ENCODE measurements at regions not wholly inside any gene's neighbourhood (a gene's known extent, or its start where the extent isn't known, plus 50 kb on each side); places are given as distances from the start of the nearest gene placed in this dataset.
"Not testable (repeated sequence)": the region's sequence is repeated elsewhere in the genome, so short reads cannot be mapped to it uniquely, and the experiment has no call there.

DNA sequence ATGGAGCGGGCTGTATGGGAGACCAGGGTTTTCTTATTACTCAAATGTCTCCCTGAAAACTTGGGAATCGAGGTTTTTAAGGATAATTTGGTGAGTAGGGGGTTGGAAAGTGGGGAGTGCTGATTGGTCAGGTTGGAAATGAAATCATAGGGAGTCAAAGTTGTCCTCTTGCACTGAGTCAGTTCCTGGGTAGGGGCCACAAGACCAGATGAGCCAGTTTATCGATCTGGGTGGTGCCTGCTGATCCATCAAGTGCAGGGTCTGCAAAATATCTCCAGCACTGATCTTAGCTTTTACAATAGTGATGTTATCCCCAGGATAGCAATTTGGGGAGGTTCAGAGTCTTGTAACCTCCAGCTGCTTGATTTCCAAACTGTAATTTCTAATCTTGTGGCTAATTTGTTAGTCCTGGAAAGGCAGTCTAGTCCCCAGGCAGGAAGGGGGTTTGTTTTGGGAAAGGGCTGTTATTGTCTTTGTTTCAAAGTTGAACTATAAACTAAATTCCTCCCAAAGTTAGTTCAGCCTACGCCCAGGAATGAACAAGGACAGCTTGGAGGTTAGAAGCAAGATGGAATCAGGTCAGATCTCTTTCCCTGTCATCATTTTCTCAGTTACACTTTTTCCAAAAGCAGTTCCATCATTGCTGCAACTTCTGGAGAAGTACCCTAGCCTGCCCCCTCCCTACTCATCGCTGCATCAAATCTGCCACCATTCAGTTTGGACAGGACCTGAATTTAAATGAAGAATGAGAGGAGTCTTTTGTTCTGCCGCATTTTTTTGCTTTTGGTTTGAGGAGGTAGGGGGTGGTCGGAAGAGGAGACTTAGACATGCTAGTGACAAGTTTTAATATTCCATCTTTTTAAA is 236.4 kb upstream of the GALNT17 start:
- not testable (repeated sequence) for DNase-seq (ENCODE audit: low read depth in 2 of 2, low spot score in 1 of 2)

DNA sequence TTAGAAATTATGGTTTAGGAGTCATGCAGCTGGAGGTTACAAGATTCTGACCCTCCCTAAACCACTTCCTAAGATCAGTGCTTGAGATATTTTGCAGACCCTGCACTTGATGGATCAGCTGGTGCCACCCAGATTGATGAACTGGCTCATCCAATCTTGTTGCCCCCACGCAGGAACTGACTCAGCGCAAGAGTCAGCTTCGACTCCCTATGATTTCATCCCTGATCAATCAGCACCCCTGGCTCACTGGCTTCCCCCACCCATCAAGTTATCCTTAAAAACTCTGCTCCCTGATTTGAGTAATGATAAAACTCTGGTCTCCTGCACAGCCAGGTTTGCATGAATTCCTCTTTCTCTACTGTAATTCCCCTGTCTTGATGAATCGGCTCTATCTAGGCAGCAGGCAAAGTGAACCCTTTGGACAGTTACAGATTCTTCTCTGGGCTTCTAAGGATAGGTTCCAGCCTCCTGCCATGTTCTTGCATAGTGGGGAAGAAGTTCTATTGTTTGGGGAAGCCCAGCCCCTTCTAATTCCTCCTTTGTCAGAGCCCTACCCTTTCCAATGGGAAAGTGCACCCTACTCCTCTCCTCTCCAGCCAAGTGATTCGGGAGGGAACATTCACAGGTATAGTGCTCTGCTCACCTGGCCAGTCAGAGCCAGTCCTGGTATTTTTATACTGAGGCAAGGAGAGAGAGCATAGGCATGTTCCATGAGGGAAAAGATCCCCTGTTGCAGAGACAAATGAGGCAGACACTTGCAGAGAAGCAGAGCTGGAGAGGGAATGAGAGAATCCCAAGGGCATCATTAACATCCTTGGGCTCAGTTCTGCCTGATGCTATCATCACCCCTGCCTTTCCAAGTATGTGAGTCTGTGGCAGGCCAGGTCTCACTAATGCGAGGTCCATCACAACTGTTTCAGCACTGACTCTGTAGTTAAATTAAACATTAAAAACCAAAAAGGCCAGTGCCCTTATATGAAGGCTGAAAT is 224.4 kb upstream of the GALNT17 start:
- no peak for DNase-seq (ENCODE audit: low read depth in 2 of 2, low spot score in 1 of 2)

DNA sequence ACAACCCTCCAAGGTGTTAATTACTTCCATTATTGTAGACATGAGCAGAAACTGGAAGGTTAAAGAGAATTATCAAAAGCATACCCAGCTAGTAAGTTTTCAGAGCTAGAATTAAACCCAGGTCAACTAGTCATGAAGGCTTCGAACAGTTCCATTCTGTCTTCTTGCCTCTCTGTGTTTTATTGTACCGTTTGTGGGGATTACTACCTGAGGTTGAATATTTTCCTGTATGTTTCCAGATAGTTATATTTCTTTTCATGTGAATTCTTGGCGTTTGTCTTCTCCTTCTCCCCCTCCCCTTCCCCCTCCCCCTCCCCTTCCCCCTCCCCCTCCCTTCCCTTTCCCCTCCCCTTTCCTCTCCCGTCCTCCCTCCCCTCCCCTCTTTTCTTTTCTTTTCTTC is 218.0 kb upstream of the GALNT17 start:
- no peak for DNase-seq (ENCODE audit: low read depth in 2 of 2, low spot score in 1 of 2)

DNA sequence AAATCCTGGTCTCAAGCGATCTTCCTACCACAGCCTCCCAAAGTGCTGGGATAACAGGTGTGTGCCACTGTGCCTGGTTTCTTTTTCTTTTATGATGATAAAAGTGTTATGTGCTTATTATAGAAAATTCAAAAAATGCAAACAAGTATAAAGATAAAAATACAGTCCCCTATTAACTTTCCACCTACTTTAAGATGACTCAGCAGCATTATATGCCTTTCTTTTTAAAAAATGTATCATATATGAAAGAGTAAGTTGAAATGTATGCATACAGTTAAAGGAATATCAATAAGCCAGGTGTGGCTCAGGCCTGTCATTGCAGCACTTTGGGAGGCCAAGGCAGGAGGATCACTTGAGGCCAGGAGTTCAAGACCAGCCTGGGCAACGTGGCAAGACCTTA is 216.9 kb upstream of the GALNT17 start:
- no peak for DNase-seq (ENCODE audit: low read depth in 2 of 2, low spot score in 1 of 2)

DNA sequence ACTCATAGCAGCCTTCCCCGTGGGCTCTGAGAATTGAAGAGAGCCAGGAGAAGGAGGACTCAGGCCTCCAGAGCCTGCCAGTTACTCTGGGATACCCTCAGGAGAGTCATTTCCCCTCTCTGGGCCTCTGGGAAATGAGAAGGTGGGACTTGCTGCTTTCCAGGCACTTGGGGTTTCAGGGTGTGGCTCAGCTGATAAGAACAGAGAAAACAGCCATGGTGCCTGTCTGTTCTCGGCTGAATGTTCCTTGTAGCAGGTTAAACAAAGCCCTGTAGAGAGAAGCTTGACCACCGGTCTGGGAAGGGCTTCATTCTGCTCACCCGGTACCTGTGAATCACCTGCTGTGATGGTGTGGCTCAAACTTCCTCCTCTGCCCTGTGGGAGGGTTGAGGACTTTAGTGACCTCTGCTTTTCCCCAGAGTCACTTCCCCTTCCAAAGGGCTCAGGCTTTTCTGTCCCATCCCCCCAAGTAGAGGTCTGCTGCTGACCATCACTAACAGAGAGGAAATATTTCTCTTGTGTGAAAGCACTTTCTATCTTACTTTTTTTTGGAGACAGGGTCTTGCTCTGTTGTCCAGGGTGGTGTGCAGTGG is 212.4 kb upstream of the GALNT17 start:
- no peak for DNase-seq (ENCODE audit: low read depth in 2 of 2, low spot score in 1 of 2)

DNA sequence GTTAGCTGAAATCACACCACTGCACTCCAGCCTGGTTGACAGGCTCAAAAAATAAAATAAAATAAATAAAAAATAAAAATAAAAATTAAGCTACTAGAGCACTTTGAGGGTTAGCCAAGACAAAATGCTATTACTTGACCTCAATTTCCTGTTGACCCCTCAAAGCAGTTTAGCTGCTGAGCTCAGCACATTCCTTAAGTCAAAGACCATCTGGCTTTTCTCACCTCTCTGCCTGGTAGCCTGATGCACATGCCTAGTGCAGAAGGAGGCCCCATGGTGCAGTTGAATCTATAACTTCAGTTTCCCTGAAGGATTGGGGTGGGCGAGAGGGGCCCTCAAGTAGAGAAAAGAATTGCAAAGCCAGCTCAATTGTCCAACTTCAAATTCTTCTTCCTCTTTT is 211.1 kb upstream of the GALNT17 start:
- DNase-seq (ENCODE audit: low read depth in 2 of 2, low spot score in 1 of 2), result no peak

DNA sequence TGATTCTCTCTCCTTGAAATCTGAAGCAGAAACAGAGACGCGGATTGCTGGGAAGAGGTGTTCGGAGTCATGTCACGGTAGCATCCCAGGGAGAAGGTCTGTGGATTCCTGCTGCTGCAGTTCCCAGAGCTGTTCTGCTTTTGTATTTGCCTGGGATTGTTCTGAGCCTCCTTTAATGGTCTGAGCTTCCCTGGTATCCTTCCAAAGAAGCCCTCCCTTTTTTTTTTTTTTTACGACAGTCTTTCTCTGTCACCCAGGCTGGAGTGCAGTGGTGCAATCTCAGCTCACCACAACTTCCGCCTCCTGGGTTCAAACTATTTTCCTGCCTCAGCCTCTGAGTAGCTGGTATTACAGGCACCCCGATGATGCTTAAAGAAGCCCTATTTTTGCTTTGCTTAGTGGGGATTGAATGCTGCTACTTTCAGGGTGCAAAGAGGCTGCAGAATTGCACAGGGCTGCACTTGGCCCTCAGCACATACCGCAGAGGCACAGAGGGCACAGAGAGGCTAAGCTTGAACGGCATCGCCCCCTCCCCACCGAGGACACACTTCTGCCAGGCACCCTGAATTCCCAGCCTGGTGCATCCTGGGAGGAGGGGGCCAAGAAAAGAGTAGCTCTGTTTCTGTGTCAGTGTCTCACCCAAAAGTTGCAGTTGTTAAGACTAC is 208.6 kb upstream of the GALNT17 start:
- no peak for DNase-seq (ENCODE audit: low read depth in 2 of 2, low spot score in 1 of 2)

DNA sequence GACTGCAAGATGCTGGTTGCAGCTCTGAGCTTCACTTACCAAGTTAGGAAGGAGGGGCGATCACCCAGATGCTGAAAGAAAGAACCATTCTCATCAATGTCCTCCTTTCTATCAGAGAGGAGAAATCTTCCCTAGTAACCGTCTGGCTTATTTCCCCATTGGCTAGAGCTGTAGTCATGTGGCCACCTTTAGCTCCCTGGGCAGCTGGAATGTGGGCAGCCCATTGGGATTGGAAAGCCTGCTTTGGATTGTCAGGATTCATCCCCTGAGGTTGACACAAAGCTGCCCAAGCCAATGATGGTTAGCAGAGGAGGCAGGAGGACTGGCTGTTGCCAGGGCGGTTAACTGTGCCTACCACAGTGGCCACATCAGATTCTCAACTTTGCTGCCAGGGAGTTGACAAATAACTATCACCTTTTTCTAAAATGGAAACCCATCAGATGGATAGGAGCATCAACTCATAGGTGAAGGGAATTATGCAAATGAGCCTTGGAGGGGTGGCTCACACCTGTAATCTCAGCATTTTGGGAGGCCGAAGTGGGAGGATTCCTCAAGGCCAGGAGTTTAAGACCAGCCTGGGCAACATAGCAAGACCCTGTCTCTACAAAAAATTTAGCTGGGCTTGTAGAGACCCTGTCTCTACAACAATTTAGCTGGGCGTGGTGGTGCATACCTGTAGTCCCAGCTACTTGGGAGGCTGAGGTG is 206.4 kb upstream of the GALNT17 start:
- DNase-seq (ENCODE audit: low read depth in 2 of 2, low spot score in 1 of 2), result no peak

DNA sequence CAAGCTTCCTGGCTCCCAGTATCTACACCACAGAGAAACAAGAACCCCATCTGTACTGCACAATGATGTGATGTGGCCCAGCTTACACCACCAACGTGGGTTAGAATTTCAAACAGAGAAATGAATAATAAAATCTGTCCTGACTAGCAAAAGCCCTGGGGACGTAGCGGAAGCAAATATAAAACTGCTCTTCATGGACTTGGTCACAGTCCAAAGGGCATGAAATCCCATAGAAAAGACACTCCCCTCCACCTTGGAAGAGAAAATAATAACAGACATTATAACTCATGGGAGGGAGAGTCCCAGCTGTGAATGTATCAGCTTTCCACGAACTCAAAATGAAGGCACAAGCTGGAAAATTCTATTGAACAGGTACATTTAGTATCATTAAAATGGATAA is 205.3 kb upstream of the GALNT17 start:
- no peak for DNase-seq (ENCODE audit: low read depth in 2 of 2, low spot score in 1 of 2)

DNA sequence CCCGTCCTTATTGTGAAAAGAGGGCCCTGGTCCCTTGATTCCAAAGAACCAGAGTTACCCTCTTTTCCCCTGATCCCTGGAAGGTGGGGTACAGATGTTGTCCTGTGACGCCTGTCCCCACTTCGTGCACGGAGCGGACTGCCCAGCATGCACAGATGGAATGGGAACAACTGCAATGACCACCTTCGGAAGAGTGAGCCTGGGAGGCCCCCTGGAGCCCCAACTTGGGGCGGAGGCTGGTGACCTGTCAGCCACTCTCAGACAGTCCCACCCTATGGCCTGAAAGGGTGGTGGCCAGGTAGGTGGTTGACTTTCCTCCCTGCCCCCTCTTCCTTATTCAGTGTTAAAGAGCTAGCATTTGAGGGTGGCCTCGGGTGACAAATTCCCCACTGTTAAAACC is 196.6 kb upstream of the GALNT17 start:
- no peak for DNase-seq (ENCODE audit: low read depth in 2 of 2, low spot score in 1 of 2)

DNA sequence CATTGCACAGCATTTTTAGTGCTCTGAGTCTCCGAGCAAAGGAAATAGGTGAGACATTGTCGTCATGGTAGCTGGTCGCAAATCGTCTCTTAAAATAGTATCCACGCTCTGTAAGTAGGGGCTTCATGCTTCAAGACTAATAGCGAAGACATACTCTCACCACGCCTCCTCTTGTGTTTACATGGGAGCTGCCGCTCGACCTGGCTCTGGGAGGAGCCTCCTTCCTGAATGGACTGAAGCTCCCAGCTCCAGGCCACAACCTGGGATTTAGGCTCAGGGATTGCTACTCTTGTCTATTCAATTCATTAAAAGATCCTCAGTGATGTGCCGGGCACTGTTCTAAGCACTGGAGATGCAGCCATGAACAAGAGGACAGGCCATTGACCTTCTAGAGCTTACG is 196.1 kb upstream of the GALNT17 start:
- no peak for DNase-seq (ENCODE audit: low read depth in 2 of 2, low spot score in 1 of 2)

DNA sequence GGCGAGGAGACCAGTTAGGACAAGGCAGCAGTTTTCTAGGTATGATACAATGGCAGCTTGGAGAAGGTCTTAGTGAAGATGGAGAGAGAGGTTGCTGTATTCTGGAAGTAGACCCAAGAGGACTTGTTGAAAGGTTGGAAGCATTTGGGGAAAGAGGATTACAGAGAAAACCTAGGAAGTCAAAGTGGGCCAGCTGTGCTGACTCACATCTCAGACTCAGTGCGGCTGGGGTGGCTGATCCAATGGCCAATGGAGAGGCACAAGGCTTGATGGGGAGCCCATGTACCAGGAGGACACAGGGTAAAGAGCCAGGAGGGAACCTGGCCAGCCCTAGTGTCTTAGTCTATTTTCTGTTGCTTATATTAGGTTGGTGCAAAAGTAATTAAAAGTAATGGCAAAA is 194.5 kb upstream of the GALNT17 start:
- no peak for DNase-seq (ENCODE audit: low read depth in 2 of 2, low spot score in 1 of 2)

DNA sequence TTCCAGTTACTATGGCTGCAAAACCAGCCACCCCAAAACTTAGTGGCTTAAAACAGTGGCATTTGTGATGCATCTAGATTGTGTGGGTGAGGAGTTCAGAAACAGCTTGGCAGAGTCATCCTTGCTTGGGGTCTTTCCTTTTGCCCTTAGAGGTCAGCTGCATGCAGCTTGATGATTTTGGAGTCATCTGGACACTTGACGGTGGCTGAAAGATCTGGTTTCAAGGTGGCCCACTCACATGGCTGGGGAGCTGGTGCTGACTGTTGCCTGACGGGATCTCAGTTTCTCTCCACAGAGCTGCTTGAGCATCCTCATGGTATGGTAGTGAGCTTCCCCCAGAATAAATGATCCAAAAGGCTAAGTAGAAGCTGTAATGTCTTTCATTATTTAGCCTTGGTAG is 191.3 kb upstream of the GALNT17 start:
- no peak for DNase-seq (ENCODE audit: low read depth in 2 of 2, low spot score in 1 of 2)

DNA sequence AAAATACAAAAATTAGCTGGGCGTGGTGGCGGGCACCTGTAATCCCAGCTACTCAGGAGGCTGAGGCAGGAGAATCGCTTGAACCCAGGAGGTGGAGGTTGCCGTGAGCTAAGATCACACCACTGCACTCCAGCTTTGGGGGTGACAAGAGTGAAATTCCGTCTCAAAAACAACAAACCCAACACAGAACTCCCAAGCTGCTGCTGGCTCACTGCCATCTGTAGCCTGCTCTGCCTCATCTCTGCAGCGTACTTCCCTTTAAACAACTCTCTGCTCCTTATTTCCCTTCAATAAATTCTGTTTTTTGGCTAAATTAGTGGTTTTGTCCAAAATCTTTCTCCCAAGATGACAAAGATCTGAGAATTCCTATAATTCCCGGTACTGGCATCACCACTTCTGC is 189.2 kb upstream of the GALNT17 start:
- DNase-seq (ENCODE audit: low read depth in 2 of 2, low spot score in 1 of 2), result no peak

DNA sequence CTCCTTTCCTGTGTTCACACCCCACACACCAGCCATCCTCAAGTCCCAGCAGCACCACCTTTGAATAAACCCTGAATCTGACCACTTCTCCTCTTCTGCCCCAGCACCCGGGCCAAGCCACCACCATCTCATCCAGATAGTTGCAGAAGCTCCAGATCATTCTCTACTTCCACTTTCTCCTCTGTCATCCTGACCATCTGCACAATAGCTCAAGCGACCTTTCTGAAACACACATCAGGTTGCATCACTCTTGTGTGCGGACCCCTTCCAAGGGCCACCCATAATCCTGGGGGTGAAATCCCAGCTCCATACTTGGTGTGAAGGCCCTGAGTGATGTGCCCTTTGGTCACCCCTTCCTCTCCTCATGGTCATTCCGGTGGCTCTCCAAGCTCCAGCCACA is 187.4 kb upstream of the GALNT17 start:
- no peak for DNase-seq (ENCODE audit: low read depth in 2 of 2, low spot score in 1 of 2)

DNA sequence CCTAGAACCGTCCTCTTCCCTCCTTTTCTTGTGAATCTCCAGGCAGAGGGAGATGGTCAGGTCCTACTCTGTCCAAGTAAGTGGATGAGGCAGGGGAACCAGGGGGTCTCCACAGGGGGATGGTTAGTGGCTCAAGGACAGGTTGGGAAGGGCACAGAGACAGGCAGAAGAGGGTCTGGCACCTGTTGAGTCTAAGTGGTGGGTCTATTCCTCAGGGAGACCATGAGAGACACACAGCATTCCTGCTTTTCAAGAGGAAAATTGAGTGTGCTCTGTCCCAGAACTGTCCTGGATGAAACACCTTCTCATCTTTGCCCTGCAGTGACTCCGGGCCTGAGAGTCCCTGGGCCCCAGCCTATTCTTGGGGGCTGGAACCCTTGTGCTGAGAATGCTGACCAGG is 184.8 kb upstream of the GALNT17 start:
- no peak for DNase-seq (ENCODE audit: low read depth in 2 of 2, low spot score in 1 of 2)

DNA sequence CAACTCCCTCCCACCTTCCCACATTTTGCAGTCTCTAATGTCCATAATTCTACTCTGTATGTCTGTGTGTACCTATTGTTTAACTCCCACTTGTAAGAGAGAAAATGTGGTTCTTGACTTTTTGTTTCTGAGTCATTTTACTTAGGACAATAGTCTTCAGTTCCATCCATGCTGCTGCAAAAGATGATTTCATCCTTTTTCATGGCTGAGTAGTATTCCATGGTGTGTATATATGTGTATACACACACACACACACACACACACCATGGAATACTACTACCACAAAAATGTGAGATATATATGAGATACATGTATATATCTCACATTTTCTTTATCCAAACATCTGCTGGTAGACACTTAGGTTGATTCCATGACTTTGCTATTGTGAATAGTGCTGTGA is 182.1 kb upstream of the GALNT17 start:
- DNase-seq (ENCODE audit: low read depth in 2 of 2, low spot score in 1 of 2), result no peak

DNA sequence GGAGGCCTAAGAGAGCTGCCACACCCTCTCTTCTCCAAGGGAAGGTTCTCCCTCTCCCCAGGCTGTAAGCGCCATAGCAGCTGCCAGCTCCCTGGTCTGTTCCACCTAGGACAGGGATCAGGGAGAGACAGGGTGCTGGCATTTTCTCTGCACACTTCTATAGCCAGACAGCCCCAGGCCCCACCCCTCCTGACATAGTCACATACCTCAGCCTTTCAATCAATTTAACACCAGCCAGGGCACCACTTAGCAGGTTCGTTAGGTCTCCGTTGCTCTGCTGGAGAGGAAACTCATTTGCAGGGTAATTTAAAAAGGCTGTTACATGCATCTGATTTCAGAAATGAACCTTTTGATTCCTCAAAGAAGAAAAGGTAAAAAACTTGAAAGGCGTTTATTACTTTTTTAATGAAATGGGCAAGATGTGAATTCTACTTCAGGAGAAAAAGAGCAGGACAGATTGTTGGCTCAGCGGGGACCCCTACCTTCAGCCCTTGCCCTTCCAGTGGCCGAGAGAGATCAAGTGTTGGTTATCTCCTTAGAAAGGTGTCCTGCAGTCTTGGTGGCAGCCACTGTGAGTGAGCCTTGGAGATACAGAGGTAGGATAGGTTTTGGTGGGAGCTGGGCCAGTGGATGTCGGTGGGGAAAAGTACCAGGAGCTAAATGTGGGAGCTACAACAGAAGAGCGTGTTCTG is 180.5 kb upstream of the GALNT17 start:
- DNase-seq (ENCODE audit: low read depth in 2 of 2, low spot score in 1 of 2), result no peak

DNA sequence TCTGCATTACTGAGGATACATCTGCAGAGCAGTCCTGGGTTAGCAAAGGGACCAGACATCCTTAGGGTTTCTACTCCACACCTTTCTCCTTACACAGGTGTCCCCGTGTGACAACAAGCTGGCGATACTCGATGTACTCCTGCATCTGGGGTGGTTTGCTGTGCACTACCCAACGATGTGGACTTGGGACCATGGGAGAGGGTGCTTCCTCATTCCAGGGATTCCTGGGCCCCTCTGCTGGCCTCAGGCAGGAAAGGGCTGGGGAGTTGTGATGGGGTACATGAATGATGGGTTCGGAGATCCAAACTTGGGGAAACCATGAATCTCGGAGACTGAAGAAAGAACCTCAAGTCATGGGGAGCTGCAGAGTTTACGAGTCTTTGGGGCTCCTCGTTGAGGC is 179.6 kb upstream of the GALNT17 start:
- DNase-seq (ENCODE audit: low read depth in 2 of 2, low spot score in 1 of 2), result no peak

DNA sequence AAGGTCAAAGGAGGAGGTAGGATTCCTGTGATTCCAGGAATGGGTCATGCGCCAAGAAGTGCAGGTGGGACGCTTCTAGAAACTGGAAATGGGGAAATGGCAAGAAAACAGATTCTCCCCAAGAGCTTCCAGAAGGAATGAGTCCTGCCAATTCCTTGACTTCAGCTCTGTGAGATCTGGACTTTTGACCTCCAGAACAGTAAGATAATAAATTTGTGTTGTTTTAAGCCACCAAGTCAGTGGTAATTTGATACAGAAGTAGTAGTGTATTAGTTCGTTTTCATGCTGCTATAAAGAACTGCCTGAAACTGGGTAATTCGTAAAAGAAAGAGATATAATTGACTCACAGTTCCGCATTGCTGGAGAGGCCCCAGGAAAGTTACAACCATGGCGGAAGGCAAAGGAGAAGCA is 178.6 kb upstream of the GALNT17 start:
- no peak for DNase-seq (ENCODE audit: low read depth in 2 of 2, low spot score in 1 of 2)

Measured in stimulated activated CD8-positive, alpha-beta memory T cell treated with anti-CD3 and anti-CD28 coated beads, Interleukin-4, amount 100 ng/mL, for 1 hour (primary cell).